ENCODE measurements at regions not wholly inside any gene's neighbourhood (a gene's known extent, or its start where the extent isn't known, plus 50 kb on each side); places are given as distances from the start of the nearest gene placed in this dataset.

DNA sequence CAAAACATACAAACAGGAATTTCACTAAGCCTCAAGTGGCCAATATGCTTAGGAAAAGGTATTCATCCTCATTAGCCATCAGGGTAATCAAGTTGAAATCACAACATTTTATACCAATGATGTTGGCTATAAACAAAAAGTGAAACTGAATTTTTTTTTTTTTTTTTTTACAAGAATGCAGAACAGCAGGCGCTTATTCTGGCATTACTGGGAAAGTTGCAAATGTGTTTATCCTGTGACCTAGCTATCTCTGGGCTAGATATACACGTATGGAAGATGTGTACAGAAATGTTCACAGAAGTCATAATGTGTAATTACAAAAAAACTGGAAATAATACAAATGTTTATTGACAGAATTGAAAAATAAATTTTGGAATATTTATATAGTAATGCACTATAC is 1430.4 kb upstream of the TENM3 start:
- DNase-seq (ENCODE audit: low read depth), result no peak

DNA sequence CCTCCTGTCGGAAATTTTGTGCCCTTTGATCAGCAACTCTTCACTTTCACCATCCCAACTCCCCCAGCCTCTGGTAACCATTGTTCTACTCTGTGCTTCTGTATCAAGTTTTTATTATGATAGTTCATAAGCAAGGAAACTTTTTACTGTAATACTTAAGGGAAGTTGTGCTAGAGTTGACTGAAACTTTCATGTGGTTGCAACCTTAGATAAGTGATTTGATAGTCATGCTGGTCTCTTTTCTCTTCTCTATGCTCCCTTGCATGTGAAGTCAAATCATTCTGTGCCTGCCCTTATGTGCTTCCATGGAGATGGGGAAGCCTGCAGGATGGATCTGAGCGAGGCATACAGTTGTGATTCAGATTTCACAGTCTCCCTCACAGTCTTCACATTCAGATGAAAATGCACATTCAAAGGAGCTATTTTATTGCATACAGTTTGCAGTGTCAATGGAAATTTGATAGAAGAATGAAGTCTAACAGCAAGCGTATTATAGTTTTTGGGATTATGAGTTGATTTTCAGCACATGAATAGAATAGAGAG is 1428.3 kb upstream of the TENM3 start:
- DNase-seq (ENCODE audit: low read depth), result no peak

DNA sequence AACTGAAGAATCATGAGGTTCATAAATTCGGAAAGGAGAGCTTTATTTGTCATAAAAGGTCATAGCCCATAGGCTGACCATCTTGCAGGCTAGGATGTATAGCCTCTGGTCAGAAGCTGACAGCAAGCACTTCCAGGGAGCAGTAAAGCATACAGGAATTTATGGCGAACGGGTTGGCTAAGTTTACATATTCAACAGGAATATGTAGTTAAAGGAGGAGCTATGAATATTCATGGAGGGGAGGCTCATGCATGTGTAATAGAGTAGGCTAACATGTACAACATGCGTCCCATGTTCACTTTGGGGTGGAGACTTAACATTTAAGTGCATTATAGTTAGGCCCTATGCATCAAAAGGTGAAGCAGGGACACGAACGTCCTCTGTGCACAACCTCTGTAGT is 1425.7 kb upstream of the TENM3 start:
- DNase-seq (ENCODE audit: low read depth), result no peak

DNA sequence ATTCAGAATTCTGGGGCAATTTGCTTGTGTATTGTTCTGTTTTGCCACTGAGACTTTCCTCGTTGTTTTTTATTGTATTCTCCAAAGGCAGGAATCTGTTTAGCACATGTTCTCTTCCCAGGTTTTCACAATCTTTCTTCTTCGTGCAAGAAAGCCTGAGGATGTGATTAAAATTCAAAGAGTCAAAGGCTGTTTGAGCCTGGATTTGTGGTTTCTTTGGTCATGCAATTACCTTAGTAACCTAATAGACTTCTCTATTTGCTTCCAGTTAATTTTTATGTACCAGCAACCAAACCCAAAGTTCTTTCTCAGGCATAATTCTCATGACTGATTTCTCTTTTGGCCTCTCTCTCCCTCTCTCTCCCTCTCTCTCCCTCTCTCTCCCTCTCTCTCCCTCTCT is 1420.1 kb upstream of the TENM3 start:
- DNase-seq (ENCODE audit: low read depth), result no peak

DNA sequence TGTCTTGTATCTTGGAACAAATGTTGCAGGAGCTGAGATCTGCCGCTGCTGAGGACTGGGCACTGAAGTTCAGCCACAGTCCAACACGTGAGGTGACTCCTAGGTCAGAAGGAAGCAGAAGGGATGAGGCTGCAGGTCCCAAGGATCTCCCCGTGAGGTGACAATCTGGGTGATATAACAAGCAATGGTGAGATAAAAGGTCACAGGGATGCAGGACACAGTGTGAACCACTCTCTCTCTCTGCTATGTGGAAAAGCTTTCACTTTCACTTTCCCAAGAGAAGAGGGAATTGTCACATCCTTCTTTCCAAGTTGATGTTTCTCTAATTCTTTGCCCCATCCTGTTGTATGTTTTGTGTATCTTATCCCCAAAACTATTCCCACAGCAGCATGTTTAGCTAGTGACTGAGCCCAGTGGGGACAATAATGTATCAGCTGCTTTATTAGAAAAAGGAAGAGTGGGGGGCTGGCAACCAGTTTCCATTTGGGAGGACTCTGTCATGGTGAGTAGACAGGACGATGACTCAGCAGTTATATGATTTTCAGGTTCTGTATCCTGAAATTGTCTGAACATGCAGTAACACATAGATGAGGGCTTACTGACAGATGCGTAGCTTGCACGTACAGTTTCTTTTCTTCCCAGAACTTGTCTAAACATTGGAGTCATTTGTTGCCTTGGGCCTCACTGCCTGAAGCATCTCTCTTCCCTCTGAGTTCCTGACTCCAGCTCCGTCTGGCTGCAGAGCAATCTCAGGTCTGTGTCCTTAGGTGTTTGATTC is 1415.8 kb upstream of the TENM3 start:
- DNase-seq (ENCODE audit: low read depth), result peak; percentile 28

DNA sequence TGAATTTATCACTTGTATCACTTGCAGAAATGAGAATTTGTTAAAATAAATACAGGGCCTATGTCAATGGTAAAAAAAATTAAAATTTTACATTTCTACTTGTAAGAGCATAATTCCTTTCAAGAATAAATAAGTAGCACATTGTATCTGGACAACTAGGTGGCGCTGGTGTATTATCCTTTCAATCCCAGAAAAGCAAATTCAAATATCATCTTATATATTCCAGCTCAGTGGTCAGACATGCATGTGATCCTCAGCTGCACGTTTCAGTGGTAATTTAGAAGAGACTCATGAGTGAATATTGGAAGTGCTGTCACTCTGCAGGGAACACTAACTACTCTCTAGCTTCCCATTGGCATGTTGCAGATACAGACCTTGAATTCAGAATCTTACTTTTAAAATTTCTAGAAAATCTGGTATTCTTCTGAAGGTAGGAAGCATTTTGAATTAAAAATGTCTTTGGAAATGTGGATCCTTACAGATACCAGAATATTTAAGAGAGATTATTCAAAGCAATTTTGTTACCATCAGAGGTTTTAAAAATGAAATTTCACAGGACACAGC is 1414.7 kb upstream of the TENM3 start:
- DNase-seq (ENCODE audit: low read depth), result peak; percentile 78

DNA sequence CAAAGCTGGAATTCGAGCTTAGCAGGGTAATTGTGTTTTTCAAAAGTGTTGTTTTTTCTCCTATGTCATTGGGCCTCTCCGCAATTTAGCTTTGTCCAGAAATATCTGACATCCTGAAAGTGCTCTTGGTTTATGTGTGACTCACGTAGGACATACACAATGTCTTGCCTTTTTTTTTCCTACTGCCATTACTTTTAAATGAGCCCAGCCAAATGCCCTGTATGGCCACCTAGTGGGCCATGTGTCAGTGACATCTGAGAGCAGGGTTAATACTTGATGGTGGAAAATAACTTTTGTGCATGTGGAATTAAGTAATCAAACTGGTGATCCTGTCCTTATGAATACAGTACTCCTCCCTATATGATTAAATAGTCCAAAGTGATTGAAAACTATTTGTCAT is 1411.1 kb upstream of the TENM3 start:
- DNase-seq (ENCODE audit: low read depth), result no peak

DNA sequence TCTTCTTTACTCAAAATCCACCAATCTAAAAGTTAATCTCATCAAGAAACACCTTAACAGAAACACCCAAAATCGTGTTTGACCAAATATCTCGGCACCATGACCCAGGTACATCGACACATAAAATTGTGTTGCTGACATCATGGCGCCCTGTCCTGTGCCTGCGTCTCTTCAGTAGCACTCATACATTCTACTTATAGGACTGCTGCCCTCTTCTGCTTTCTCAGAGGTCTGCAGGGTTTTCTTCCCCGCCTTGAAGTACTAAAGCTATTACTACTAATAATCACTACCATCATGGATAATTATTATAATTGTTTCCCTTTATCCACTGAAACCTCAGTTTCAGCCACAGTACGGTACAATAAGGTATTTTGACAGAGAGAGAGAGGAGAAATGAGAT is 1403.1 kb upstream of the TENM3 start:
- DNase-seq (ENCODE audit: low read depth), result no peak

DNA sequence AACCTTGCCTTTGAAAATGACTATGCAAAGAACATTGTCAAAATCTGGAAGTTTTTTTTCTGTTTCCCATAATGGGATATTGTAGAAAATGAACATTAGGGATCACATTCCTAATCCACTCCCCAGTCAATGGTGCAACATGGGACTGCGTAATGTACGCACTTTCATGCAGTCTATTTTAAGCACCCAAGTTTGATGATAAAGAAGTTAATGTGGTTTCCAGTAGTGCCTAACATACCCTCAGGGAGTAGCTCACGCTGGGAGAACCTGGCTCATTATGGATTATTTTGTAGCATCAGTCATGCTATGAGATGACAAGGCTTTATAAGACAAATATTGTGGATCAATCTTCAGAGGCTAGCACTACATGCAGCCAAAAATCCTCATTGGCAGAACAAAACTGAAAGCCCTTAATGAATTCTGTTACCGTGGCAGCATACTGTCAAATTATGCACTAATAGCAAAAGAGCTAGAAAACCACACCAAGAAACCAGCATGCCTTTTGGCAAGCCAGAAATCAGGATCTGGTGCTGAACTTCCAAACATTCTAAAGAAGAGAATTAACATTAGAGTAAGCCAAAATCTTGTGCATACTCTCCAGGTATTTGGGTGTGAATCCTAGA is 1392.8 kb upstream of the TENM3 start:
- no peak for DNase-seq (ENCODE audit: low read depth)

DNA sequence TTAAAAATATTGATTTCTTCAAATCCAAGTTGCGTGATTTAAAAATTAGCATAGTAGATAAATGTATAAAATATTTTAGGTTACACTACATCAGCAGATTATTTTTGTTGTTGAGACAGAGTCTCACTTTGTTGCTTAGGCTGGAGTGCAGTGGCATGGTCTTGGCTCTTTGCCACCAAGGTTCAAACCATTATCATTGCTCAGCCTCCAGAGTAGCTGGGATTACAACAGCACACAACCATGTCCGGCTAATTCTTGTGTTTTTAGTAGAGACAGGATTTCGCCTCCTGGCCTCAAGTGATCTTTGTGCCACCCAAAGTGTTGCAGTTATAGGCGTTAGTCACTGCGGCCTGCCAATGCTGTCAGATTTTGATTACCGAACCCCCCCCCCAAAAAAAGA is 1390.5 kb upstream of the TENM3 start:
- DNase-seq (ENCODE audit: low read depth), result no peak

DNA sequence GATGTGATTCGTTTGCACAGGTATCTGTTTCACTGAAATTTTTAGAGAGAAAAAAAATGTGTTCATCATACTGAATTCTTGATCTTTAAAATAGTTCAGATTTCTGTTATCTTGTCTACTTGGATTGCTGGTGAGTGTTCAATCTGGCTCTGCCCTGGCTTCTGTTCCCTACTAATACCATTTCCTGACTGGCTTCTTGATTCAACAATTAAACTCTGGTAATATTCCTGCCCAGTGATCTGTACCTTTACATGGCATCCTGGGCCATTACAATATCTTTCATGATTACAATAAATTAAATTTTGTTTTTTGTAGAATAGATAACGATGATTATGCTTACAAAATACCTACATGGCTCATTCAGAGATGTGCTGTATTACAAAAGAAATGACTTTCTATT is 1388.0 kb upstream of the TENM3 start:
- DNase-seq (ENCODE audit: low read depth), result no peak

DNA sequence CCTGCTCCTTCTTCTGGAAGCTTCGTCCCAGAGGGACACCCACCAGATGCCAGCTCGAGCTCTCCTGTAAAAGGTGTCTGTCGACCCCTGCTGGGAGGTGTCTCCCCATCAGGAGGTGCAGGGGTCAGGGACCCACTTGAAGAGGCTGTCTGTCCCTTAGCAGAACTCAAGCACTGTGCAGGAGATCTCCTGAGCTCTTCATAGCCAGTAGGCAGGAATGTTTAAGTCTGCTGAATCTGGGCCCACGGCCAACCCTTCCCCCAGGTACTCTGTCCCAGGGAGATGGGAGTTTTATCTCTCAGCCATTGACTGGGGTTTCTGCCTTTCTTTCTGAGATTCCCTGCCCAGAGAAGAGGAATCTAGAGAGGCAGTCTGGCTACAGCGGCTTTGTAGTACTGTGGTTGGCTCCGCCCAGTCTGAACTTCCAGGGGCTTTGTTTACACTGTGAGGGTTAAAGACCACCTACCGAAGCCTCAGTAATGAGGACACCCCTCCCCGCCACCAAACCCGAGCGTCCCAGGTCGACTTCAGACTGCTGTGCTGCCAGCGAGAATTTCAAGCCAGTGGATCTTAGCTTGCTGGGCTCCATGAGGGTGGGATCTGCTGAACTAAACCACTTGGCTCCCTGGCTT is 1383.0 kb upstream of the TENM3 start:
- no peak for DNase-seq (ENCODE audit: low read depth)

DNA sequence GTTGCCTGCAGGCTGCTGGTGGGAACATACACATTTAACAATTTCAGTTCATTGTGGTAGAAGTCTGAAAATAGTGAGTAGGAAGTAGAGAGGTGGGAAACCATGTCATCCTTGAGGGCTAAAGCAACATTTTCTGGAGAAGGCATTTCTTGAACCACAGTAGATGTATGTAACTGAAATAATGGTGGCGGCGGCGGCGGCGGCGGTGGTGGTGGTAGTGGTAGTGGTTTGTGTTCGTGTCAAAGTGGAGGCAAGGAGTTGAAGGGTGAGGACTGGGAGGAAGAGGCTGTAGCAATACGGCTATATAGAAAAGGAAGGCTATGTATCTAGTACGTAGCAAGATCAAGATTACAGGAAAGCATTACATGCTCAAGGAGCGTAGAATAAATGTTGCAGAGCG is 1381.6 kb upstream of the TENM3 start:
- DNase-seq (ENCODE audit: low read depth), result no peak

DNA sequence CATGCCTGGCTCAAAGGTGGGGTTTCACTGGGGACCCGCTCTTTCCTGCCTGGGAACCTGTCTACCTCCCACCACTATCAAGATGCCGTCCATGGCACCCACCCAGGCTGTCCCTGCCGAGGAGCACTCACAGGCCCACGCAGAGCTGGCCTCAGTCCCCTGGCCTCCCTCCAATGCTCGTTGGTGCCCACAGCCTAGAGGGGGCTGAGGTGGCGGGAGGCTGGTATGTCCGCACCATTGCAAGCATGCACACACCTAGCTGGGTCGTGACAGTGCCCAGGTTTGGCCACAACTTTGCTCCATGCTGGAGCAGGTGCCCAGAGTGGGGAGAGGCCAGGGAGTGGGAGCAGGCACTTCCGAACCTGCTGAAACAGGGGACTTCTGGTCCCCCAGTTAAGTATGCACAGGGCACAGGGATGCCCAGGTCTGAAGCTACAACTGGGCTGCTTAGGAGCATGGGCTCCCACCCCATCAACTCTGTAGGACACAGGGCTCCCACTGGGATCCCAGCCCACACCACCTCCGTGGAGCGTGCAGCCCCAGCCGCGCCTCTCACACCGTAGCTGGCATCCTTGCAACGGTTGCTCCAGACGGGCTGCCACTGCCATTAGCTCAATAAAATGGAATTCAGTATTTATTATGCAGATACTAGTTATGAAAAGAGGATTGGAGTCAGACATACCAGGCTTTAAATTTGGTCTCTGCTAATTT is 1376.1 kb upstream of the TENM3 start:
- no peak for DNase-seq (ENCODE audit: low read depth)

DNA sequence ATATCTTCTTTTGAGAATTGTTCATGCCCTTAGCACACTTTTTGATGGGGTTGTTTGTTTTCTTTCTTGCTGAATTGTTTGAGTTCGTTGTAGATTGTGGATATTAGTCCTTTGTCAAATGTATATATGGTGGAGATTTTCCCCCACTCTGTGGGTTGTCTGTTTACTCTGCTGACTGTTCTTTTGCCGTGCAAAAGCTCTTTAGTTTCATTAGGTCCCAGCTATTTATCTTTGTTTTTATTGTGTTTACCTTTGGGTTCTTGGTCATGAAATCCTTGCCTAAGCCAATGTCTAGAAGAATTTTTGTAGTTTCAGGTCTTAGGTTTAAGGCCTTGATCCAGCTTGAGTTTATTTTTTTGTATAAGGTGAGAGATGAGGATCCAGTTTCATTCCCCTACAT is 1372.6 kb upstream of the TENM3 start:
- DNase-seq (ENCODE audit: low read depth), result no peak

DNA sequence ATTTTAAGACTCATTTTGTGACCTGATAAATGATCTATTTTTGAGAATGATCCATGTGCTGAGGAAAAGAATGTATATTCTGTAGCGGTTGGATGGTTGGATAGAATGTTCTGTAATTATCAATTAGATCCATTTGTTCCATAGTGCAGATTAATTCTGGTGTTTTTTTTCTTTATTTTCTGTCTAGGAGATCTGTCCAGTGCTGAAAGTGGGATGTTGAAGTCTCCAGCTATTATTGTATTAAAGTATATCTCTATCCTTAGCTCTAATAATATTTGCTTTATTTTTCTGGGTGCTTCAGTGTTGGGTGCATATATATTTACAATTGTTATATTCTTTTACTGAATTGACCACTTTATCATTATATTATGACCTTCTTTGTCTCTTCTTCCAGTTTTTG is 1344.9 kb upstream of the TENM3 start:
- no peak for DNase-seq (ENCODE audit: low read depth)

DNA sequence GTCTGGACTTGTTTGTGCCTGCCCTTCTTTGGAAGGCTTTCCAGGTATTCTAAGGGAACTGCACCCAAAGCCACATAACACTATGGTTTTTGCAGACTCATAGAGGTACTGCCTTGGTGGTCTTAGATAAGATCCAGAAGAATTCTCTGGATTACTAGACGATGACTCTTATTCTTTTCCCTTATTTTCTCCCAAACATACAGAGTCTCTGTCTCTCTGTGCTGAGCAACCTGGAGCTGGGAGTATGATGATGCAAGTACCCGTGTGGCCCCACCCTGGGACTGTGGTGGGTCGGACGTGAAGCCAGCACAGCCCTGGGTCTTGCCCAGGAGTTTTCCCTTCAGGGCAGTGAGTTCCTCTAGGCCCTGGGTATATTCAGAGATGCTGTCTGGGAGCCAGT is 1342.4 kb upstream of the TENM3 start:
- no peak for DNase-seq (ENCODE audit: low read depth)

DNA sequence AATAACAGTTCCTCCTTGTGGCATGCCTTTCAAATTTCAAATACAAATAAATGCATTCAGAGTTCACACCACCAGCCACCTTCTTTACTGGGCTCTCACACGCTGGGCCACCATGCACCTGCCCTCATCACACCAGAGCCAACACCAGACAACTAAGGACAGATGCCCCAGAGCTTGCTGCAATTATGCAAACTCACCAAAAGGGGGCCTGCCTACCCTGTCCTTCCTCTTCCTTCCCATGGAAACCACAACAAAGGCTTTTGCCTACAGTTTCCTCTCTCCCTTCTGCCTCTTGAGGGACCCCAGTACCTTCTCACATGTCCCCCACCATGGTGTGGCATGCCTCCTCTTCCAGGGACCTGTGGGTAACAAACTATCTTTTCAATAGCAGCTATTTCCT is 1333.9 kb upstream of the TENM3 start:
- no peak for DNase-seq (ENCODE audit: low read depth)

DNA sequence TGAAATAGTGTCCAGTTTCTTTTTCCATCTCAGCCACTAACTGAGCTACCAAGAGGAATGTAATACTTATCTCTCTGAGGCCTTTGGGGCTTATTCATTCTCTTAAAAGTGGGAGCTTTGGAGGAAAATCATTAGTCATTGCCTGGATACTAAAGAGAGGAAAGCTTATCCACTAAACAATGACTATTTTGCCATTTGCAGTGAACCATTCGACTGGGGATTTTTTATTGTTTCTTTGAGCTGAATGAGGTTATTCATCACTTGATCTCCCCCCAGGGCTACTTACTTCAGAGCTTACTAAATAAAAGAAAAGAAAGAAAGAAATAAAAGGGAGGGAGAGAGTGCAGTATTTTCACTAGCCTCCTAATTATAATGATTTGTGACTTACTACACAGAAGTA is 1329.5 kb upstream of the TENM3 start:
- DNase-seq (ENCODE audit: low read depth), result peak; percentile 61

DNA sequence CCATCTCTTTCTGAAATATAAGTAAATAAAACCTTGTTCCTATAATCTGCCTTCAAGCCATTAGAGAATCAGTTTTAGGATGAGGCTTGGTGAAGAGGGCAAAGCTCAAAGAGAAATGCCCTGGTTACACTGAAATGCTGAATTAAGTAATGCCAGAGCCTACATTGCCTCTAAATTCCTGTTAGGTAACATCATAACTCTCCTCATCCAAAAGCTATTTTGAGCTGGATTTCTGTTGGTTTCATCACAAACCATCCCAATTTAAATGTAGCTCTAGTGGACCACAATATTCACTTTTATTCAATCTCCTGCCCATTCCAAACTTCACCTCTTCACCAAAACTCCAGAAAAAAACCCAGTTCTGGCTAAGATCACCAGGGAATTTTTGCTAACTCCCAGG is 1319.7 kb upstream of the TENM3 start:
- peak; percentile 80 for DNase-seq (ENCODE audit: low read depth)

DNA sequence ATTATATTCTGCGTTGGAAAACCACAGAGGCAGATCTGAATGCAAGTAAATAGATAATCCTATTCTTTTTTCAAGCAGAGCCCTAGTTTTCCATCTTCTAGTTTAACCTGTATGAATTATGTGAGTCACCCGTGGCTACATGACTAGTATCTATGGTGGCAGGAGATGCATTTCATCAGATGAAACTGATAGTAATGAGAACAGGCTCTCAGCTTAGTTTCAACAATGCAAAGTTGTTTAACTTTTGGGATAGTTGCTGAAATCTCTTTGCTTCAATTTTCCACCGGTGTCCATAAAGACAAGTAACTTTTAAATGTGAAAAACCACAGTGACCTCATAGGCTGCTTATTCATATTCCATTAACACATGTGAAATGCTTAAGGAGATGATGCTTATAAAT is 1317.4 kb upstream of the TENM3 start:
- no peak for DNase-seq (ENCODE audit: low read depth)

DNA sequence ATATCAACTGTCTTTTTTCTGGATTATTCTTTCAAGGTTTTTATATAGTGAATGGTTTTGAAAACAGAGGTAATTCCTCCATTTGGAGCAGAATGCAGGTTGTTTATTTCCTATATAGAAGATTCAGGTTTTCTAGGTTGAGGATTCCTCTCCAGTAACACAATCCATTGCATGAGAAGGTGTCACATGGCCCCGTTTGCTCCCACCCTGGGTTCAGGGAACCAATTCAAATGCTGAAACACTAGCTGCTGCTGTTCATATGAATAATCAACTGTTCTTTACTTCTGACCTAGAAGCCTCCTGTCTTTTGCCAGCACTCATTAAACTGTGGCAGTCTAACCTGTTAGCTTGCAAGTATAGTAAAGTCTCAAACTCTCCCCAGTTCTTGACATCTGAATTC is 1316.9 kb upstream of the TENM3 start:
- no peak for DNase-seq (ENCODE audit: low read depth)

Measured in HS-5 (cell line).